HCT116 (cell line): ENCODE measurements at regions not wholly inside any gene's neighbourhood (a gene's known extent, or its start where the extent isn't known, plus 50 kb on each side); places are given as distances from the start of the nearest gene placed in this dataset.

Experiments used
- ATAC-seq: fragments of 200-7000 bp; cut with Tn5 transposase; 2 replicates; pipeline ENCODE4 v1.9.1; 2020; ENCODE audit warnings: mild to moderate bottlenecking, moderate library complexity
- BruUV-seq: library from RNA; stranded (reverse); fragments of 400-500 nt; replicated peaks from 2 replicates; lab custom pipeline; 2021; lab: Mats Ljungman, UMichigan
- CTCF ChIA-PET: fragments of 300-600 bp; sonication (Branson Sonifier 250); formaldehyde crosslinking; loops from one replicate; lab custom pipeline; 2021; ENCODE audit warnings: antibody characterized with exemption; lab: Charles Lee
- POLR2A ChIA-PET: fragments of 300-600, 350-600 bp; sonication (Branson Sonifier 250); formaldehyde crosslinking; loops from one replicate; lab custom pipeline; 2021; ENCODE audit warnings: antibody characterized with exemption; lab: Charles Lee
- RAD21 ChIA-PET, 2 experiments: fragments of 300-600 bp; sonication (Branson Sonifier 250); formaldehyde crosslinking; loops; one replicate each; lab custom pipeline; 2023; ENCODE audit warnings: low total read pairs in 2 of 2; ENCODE audit not compliant: uncharacterized antibody in 2 of 2, unreplicated experiment in 2 of 2, low non-redundant PET in 1 of 2; lab: Charles Lee
- DNase-seq: peaks from one replicate; pipeline ENCODE4 v3.0.0-alpha.2; 2010; ENCODE audit warnings: low read depth, low spot score
- H2AFZ ChIP-seq: fragments of 200-600 bp; shearing (Covaris generic), sonication (generic); 2 replicates; pipeline ENCODE4 v1.6.1; 2017; ENCODE audit warnings: low read depth, mixed run types, mixed read lengths, antibody characterized with exemption, low read length; ENCODE audit not compliant: poor library complexity, severe bottlenecking
- H3K27ac ChIP-seq: 2 replicates; pipeline ENCODE4 v1.5.1; 2012; ENCODE audit warnings: low read depth, low read length
- H3K27me3 ChIP-seq: fragments of 200-600 bp; sonication (generic); 2 replicates; pipeline ENCODE4 v1.6.1; 2016; ENCODE audit warnings: mixed run types, low read length, mixed read lengths; ENCODE audit not compliant: insufficient read depth
- H3K36me3 ChIP-seq, 2 experiments: fragments of 200-500 bp in 1 of 2; fragments of 200-600 bp in 1 of 2; sonication (Bioruptor generic) in 1 of 2; sonication (generic) in 1 of 2; 2 replicates each; pipeline versions ENCODE4 v1.5.1 to v1.6.1; 2014 to 2016; ENCODE audit warnings: low read length in 2 of 2, inconsistent platforms in 1 of 2, mixed read lengths in 1 of 2, mixed run types in 1 of 2; ENCODE audit not compliant: insufficient read depth in 2 of 2, control insufficient read depth in 1 of 2
- H3K4me1 ChIP-seq, 2 experiments: fragments of 200-600 bp in 1 of 2; sonication (generic) in 1 of 2; 2 replicates each; pipeline versions ENCODE4 v1.5.1 to v1.6.1; 2012 to 2017; ENCODE audit warnings: low read length in 2 of 2, inconsistent platforms in 1 of 2, mild to moderate bottlenecking in 1 of 2, mixed read lengths in 1 of 2, mixed run types in 1 of 2, moderate library complexity in 1 of 2; ENCODE audit not compliant: insufficient read depth in 2 of 2, control insufficient read depth in 1 of 2
- H3K4me2 ChIP-seq: fragments of 200-600 bp; sonication (generic); 2 replicates; pipeline ENCODE4 v1.6.1; 2017; ENCODE audit warnings: mixed run types, low read length, mixed read lengths
- H3K4me3 ChIP-seq, 2 experiments: fragments of 200-600 bp in 1 of 2; sonication (generic) in 1 of 2; replicated peaks in 1 of 2; 2 replicates each; pipeline ENCODE4 v1.5.1; 2011 to 2016; ENCODE audit warnings: low read length in 2 of 2, control low read depth in 1 of 2, low read depth in 1 of 2, mild to moderate bottlenecking in 1 of 2, mixed read lengths in 1 of 2, mixed run types in 1 of 2
- H3K79me2 ChIP-seq: fragments of 200-600 bp; sonication (generic); 2 replicates; pipeline ENCODE4 v1.6.1; 2017; ENCODE audit warnings: mild to moderate bottlenecking, mixed run types, low read length, moderate library complexity, mixed read lengths; ENCODE audit not compliant: insufficient read depth
- H3K9ac ChIP-seq: fragments of 200-600 bp; sonication (generic); 2 replicates; pipeline ENCODE4 v1.6.1; 2016; ENCODE audit warnings: low read length, mixed read lengths
- H3K9me2 ChIP-seq: fragments of 200-600 bp; sonication (generic), shearing (Covaris generic); 2 replicates; pipeline ENCODE4 v1.6.1; 2017; ENCODE audit warnings: mixed run types, mild to moderate bottlenecking, moderate library complexity; ENCODE audit not compliant: insufficient read depth
- H3K9me3 ChIP-seq, 2 experiments: fragments of 200-500 bp in 1 of 2; fragments of 200-600 bp in 1 of 2; sonication (Bioruptor generic) in 1 of 2; sonication (generic) in 1 of 2; 2 replicates each; pipeline ENCODE4 v1.6.1; 2014 to 2017; ENCODE audit warnings: low read length in 2 of 2, mixed read lengths in 2 of 2, inconsistent platforms in 1 of 2, low read depth in 1 of 2, mild to moderate bottlenecking in 1 of 2, mixed run types in 1 of 2, moderate library complexity in 1 of 2; ENCODE audit not compliant: control insufficient read depth in 1 of 2, insufficient read depth in 1 of 2
- H4K20me1 ChIP-seq: fragments of 200-600 bp; sonication (generic), shearing (Covaris generic); 2 replicates; pipeline ENCODE4 v1.6.1; 2017; ENCODE audit warnings: mixed run types, mild to moderate bottlenecking, moderate library complexity; ENCODE audit not compliant: insufficient read depth
- ATF3 ChIP-seq: IDR thresholded peaks from 2 replicates; pipeline ENCODE4 v1.6.1; 2012
- CEBPB ChIP-seq: IDR thresholded peaks from 2 replicates; pipeline ENCODE4 v1.6.1; 2012; ENCODE audit warnings: low read depth
- EGR1 ChIP-seq: IDR thresholded peaks from 2 replicates; pipeline ENCODE4 v1.6.1; 2012; ENCODE audit warnings: low read depth
- ELF1 ChIP-seq: IDR thresholded peaks from 2 replicates; pipeline ENCODE4 v1.6.1; 2012; ENCODE audit warnings: low read depth, borderline replicate concordance
- FOSL1 ChIP-seq: IDR thresholded peaks from 2 replicates; pipeline ENCODE4 v1.6.1; 2012; ENCODE audit warnings: low read depth
- JUND ChIP-seq: IDR thresholded peaks from 2 replicates; pipeline ENCODE4 v1.6.1; 2012
- MAX ChIP-seq: IDR thresholded peaks from 2 replicates; pipeline ENCODE4 v1.6.1; 2012
- POLR2A ChIP-seq: IDR thresholded peaks from 2 replicates; pipeline ENCODE4 v1.7.0; 2011; ENCODE audit warnings: borderline replicate concordance; ENCODE audit not compliant: insufficient read depth, insufficient read length; ENCODE audit errors: extremely low read depth
- RAD21 ChIP-seq: IDR thresholded peaks from 2 replicates; pipeline ENCODE4 v1.6.1; 2012; ENCODE audit warnings: low read depth, mild to moderate bottlenecking
- REST ChIP-seq: IDR thresholded peaks from 2 replicates; pipeline ENCODE4 v1.6.1; 2012; ENCODE audit warnings: low read depth
- SIN3A ChIP-seq: IDR thresholded peaks from 2 replicates; pipeline ENCODE4 v1.6.1; 2012; ENCODE audit warnings: low read depth
- SP1 ChIP-seq: IDR thresholded peaks from 2 replicates; pipeline ENCODE4 v1.6.1; 2012; ENCODE audit warnings: low read depth
- SRF ChIP-seq: IDR thresholded peaks from 2 replicates; pipeline ENCODE4 v1.6.1; 2012; ENCODE audit warnings: low read depth
- TCF7L2 ChIP-seq: IDR thresholded peaks from 2 replicates; pipeline ENCODE4 v1.7.0; 2011; ENCODE audit warnings: borderline replicate concordance, inconsistent platforms; ENCODE audit not compliant: insufficient read depth, insufficient read length; ENCODE audit errors: extremely low read depth
- YY1 ChIP-seq: IDR thresholded peaks from 2 replicates; pipeline ENCODE4 v1.6.1; 2011; ENCODE audit warnings: low read length, low read depth, moderate library complexity, mild to moderate bottlenecking; ENCODE audit not compliant: insufficient replicate concordance; ENCODE audit errors: extremely low read depth
- ZFX ChIP-seq: fragments of 450-650 bp; IDR thresholded peaks from 2 replicates; pipeline ENCODE4 v1.6.1; 2017
- intact Hi-C: fragments of 100-400 bp; cut with micrococcal nuclease; formaldehyde crosslinking; loops from 2 replicates; pipeline ENCODE4 v1.10.0; 2022

GRCh38 chr2:65604246-65604645, 171.8 kb upstream of the SPRED2 start:
- no peak overlapping the region for H3K27ac ChIP-seq
- no peaks in the 10 kb centered on the region for H4K20me1 ChIP-seq
- H3K9me2 ChIP-seq = no peaks in the 10 kb centered on the region; the same call in 1 of the 2 replicates
- no peak overlapping the region for H2AFZ ChIP-seq
- no TSS peak for BruUV-seq
- peaks cover 5 to 11% of the 10 kb centered on the region in 2 experiments; a peak in 3 of 4 replicates for H3K4me1 ChIP-seq
- RAD21 ChIA-PET = no interaction called here
- H3K9ac ChIP-seq = no peak overlapping the region
- intact Hi-C loops = no loop called here
- no peak for DNase-seq
- H3K4me3 ChIP-seq = no peak overlapping the region
- no peaks in the 10 kb centered on the region for H3K79me2 ChIP-seq
- H3K36me3 ChIP-seq = no peaks in the 10 kb centered on the region
- CTCF ChIA-PET = interaction anchor here (0.9 kb wide), 1 partner anchor 36 kb away, joined by 3 read pairs; no protein-coding TSS in a partner anchor
- ATAC-seq = peak; percentile 87
- no peaks in the 10 kb centered on the region for H3K27me3 ChIP-seq
- H3K4me2 ChIP-seq = peak overlapping the region; percentile 26
- H3K9me3 ChIP-seq = no peaks in the 10 kb centered on the region
- no peak for TF ChIP-seq SP1
- peak; percentile 46; the same call in 1 of the 2 replicates for TF ChIP-seq JUND
- peak; percentile 15; the same call in 1 of the 2 replicates for TF ChIP-seq FOSL1
- POLR2A ChIA-PET = no interaction called here

GRCh38 chr2:65602603-65603235, 170.3 kb upstream of the SPRED2 start:
- no peak overlapping the region for H2AFZ ChIP-seq
- CTCF ChIA-PET = no interaction called here
- no peaks in the 10 kb centered on the region for H3K79me2 ChIP-seq
- H3K27me3 ChIP-seq = no peaks in the 10 kb centered on the region
- no peaks in the 10 kb centered on the region for H3K36me3 ChIP-seq
- H3K4me1 ChIP-seq = peaks cover 5 to 11% of the 10 kb centered on the region in 2 experiments; a peak in 3 of 4 replicates
- ATAC-seq = no peak
- BruUV-seq = no TSS peak
- H3K4me3 ChIP-seq = no peak overlapping the region
- no peak overlapping the region for H3K27ac ChIP-seq
- intact Hi-C loops = no loop called here
- no peak for DNase-seq
- H3K9ac ChIP-seq = no peak overlapping the region
- no peaks in the 10 kb centered on the region for H3K9me3 ChIP-seq
- H3K4me2 ChIP-seq = no peak overlapping the region
- TF ChIP-seq ELF1 (no peak), ZFX (no peak), MAX (no peak), CEBPB (no peak), REST (no peak), EGR1 (no peak), JUND (no peak), RAD21 (no peak), TCF7L2 (no peak), SIN3A (no peak), YY1 (no peak), ATF3 (no peak), SRF (no peak), FOSL1 (no peak), POLR2A (no peak)
- no peaks in the 10 kb centered on the region for H4K20me1 ChIP-seq
- H3K9me2 ChIP-seq = no peaks in the 10 kb centered on the region; the same call in 1 of the 2 replicates
- RAD21 ChIA-PET = no interaction called here
- POLR2A ChIA-PET = no interaction called here
